ENCODE measurements at regions not wholly inside any gene's neighbourhood (a gene's known extent, or its start where the extent isn't known, plus 50 kb on each side); places are given as distances from the start of the nearest gene placed in this dataset.

DNA sequence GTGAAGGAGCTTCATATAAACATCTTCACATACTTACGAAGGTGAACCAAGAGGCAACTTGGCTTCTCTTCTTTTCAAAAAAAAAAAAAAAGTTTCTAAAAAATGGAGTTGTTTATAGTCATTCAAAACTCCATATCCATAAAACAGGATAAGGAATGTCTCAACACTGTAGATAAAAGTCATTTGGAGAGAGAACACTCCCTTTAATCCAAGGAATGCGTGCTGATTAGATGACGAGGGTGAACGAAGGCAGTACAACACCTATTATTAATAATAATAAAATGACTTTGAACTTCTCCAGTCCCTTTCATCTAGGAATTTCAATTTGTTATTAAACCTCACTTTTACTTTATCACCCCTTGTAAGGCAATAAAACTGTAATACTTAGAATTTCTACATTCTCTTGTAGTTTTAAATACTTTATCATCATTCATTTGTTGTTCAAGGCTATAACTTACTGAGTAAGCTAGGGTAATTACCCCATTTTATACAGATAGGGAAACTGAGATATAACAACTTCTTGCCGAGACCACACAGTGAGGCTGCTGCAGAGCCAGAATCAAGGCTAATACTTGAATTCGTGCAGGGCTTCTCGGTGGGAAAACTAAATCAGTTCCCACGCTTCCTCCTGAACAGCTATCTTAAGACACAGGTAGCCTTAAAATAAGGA lies 377.1 kb downstream of the EFNA5 start:
- DNase-seq (ENCODE audit: low read depth in 2 of 2): no peak

DNA sequence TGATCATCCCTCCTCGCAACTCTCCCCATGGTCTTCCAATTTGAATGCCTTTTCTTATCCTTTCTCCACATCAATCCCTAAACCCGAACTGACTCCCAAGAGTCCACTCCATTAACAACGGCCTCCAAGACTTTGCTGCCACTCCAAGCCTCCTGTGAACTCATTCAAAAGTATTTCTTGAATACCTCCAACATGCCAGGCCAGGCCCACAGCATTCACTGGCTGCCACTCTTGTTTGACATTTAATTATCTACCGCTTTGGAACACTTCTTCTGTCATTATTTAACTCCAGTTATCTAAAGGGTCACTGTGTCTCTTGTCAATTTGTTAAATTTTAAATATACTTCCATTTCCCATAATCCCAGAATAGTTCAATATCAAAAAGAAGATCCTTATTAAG lies 378.9 kb downstream of the EFNA5 start:
- no peak for DNase-seq (ENCODE audit: low read depth in 2 of 2)

DNA sequence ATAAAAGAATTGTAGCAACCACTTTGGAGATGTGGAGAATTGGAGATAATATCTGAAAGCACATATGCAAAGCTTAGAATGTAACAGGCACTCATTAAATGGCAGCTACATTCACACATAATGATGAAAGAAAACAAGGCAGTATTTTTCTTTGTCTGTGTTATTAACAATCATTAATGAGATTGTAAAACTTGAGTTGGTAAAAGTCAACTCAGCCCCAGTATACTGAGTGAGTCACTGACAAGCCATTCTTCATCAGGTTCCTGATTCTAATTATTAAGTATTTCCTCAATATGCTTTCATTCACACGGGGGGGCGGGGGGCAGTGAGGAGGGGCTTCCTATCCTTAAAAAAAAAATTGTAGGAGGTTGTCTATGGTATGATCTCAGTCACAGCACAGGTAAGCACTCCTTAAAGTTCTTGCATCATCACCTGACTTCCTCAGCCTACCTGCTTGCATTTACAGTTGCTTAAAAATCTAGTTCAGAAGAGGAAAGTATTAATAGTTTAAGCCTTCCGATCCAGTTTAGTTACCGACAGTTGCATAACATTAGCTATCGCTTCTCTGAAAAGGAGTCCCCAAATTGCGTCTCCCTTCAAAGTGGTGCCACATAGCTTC lies 379.8 kb downstream of the EFNA5 start:
- no peak for DNase-seq (ENCODE audit: low read depth in 2 of 2)

DNA sequence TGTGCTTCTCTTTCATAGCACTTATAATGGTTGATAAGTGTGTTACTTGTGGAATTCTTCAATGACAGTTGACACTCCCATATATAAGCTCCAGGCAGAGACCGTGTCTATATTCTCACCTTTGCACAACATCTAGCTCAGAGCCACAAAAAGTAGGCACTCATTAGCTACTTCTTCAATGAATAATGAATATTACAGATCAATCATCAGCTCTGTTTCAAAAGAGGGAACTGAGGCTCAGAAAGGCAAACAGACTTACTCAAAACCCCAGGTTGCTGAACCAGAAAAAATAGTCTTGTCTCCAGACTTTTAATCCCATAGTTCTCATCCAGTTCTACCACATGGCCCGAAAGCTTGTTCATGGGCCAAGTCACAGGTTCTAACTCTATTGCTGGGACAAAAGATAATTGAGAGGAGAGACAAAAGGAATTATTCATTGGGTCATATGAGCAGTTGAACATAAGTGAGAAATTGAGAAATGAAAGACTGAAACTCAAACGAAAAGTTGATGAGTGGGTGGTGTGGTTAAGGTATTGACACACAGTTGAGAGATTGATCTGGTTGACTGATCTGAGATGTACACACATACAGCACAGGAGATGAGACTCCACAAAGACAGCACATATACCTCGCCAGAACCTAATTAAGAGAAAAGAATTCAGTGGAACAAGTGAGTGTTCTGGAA lies 381.6 kb downstream of the EFNA5 start:
- DNase-seq (ENCODE audit: low read depth in 2 of 2): no peak

DNA sequence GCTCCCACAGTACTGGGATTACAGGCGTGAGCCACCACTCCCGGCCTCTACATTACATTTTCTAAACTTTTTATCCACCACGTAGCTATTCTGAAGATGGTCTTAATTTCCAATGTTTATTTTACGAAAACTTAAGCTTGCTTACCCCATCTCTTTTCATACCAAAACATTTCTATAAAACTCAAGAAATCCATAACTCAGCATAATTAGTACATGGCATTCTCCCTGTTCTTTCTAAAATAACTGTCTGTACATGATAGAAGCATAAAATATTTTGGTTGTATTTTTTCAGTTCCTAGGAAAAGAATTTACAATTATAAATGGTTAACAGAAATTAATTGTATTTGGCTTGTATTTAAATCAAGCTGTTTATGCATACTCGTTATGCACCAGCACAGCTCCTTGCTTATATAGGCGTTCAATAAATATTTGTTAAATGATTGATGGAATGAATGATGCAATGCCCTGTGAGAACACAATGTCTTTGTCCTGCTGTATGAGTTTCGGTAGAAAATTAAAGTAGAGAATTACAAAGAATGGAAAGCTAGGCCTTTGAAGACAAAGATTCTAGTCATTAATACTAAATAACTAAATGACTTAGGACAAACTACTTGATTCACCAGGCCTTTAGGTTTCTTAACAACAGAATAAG lies 384.2 kb downstream of the EFNA5 start:
- DNase-seq (ENCODE audit: low read depth in 2 of 2): no peak

DNA sequence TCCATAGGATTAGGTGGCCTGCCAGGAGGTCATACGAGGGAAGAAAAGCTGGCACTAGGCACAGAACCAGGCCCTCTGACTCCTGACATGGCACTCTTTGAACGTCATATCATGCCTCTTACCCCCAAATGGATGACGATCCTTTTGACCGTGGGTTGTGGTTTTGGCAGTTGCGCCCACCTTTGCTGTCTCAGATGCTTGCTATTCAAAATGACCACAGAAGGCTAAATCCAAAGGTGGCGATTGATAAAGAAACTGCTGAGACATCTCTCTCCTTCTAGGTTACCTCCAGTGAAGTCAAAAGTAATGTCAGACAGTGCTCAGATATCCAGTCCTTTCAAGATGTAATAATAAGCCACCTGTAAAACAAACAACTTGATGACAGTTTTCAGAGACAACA lies 385.0 kb downstream of the EFNA5 start:
- DNase-seq (ENCODE audit: low read depth in 2 of 2): no peak

DNA sequence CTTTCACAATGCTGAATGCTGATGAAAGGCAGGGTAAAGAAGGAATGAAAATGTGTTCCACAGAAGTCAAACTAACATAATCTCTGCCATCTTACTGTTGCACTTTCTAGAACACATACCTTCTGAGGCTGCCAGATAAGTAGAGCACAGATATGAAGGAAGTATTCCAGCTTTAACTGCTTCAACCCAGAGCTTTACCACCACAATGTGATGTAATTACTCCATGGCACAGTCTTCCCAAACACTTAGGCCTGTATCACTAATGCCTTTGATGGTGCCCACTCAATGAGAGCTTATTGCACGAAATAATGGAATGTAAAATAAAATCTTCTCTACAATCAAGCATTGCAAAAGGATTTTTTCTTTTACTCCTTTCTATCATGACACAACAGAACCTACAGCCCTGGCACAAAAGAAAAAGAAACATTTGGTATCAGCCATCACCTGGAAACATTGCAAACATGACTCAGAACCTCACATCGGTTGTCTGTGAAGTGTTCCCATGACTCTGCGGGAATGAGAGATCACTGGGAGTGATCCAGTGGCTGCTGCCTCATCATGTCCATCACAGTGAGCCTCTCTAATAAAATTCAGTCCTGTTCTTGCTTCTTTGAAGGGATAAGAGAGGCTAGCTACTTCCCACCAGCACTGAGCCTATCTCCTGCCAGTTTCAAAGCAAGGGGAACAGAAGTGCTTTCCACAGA lies 385.8 kb downstream of the EFNA5 start:
- DNase-seq (ENCODE audit: low read depth in 2 of 2): no peak

DNA sequence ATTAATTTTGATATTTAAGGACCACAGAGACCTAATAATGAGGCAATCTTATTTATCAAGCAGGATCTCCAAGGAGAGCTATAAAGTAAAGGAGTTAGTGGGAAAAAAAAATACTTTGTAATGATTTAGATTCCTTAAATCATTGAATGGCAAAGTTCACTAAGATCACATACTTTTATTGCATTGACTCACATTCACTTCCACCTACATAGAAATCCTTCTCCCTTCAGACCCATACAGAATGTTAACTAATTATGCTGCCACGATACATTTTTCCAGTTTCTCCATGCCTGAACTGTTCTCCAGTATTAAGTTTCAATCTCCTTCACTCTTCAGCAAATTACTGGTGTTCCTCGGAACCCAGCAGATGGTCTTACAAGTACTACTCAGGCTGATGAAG lies 388.7 kb downstream of the EFNA5 start:
- DNase-seq (ENCODE audit: low read depth in 2 of 2): no peak

DNA sequence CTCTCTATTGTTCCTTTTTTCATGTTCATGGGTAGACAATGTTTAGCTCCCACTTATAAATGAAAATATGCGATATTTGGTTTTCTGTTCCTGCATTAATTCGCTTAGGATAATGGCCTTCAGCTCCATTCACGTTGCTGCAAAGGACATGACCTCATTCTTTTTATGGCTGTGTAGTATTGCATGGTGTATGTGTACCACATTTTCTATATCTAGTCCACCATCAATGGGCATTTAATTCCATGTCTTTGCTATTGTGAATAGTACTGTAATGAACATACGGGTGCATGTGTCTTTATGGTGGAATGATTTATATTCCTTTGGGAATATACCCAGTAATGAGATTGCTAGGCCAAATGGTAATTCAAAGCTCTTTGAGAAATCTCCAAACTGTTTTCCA lies 392.0 kb downstream of the EFNA5 start:
- no peak for DNase-seq (ENCODE audit: low read depth in 2 of 2)

DNA sequence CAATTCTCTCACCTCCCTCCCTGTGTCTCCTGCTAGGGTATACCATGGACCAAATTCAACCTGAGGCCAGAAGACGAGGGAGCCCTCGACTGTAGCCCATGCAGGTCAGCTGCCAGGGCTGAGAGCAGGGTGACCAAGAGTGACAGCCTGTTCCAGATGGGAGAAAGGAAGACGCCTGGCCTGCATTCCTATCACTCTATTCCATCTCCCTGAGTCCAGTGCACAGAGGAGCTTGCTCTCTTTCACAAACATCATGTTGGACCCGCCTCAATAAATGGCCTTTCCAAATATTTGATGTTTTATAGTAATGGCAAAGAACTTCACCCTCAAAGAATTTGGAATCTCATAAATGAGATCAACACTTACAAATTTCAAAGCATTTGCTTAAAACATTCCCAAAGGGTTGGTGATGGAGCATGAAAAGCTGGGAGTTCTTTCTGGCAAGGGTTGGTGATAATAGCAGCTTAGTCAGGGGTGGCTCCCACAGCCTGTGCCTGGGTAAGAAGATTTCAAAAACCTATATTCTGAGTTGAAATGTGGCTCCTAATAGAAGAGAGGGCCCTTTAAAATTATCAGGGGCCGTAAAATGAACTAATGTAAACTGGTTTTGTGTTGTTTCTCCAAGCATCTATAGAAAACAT lies 393.1 kb downstream of the EFNA5 start:
- DNase-seq (ENCODE audit: low read depth in 2 of 2): no peak

DNA sequence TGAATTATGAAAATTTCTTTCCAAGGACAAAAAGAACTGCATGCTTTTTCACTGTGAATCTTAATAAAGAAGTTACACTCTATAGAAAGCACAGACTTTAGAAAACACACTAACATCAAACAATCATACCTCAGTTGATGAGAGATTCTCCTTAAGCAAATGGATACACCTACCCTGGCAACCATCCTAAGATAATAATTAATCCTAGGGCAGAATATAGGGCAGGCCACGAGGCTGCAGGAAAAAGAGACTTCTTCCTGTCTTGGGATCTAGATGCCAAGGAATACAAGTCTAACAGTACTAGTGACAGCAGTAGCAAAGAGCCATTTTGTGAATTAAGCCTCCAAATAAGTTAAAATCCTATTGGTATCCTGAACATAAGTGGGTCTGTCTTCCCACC lies 395.4 kb downstream of the EFNA5 start:
- DNase-seq (ENCODE audit: low read depth in 2 of 2): no peak

DNA sequence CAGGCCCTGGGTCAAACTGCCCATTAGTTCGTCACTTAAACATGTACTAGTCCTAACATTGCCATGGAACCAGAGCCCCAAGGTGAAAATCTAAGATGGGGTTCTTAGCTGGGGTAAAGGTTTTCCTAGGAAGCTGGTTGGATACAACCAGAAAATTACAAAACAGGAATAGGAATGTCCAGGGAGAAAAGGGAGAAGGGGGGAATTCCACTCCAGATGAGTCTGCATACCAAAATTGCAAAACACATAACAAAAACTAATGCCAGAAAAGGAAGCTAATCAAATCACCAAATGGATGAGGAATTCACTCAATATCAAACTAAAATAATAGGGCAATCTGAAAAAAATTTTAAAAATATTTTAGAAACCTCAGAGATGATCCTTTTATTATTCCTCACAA lies 396.2 kb downstream of the EFNA5 start:
- no peak for DNase-seq (ENCODE audit: low read depth in 2 of 2)

DNA sequence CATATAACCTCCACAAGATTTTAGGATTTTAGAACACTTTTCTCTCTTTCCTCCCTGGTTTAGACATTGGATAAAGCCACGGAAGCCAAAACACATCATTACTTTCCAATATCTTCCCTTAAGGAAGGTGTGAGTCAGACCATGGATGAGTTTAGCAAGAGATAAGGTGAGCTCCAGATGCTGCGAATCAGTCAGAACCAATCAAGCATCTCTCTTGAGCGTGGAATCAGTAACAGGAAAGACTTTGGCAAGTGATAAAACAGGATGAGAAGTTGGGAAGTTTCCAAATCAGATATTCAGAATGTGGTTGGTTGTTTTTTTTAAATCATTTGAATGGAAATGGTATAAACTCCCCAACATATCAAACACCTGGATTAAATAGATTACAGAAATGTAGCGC lies 397.8 kb downstream of the EFNA5 start:
- DNase-seq (ENCODE audit: low read depth in 2 of 2): no peak

DNA sequence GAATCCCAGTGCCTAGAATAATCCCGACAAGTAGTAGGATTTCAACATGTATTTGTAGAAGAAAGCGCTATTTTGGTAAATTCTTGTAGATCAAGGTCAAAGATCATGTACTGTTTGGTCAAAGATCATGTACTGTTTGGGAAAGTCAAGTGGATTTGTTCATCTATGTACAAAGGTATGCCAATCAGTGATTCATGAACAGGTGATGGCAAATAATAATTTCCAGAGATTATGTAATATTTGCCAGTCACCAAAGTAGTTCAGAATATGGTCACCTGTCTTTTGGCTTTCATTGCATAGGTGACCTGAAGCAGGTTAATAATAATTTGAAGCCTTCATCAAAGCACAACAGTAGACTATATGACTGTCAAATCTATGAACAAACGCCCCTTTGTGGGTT lies 398.2 kb downstream of the EFNA5 start:
- DNase-seq (ENCODE audit: low read depth in 2 of 2): no peak

DNA sequence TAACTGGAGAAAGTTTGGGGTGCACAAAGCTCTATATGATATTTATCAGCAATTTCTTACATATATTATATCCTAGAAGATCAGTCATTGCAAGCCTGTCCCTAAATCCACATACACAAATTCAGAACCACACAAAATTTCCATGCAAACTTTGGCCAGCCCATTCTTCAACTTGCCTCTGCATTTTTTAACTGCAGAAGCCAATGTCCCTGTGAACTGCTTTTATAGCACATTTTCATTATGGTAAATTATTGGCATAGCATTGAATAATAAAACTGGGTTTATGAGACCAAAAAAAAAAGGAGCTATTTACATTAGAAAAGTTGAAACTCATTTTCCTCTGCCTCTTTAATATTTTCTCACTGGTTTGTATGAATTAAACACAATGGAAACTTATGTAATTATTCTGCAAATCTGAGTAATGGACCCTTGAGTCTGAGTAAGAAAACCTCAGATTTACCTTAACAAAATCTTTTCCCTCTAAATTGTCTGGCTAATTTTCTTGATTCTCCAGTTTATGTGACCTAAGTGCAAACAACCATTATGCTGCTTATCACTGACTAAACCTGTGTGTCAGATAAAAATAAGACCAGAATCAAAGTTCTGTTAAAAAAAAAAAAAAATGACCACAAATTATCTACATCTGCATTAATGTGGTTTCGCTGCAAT lies 398.9 kb downstream of the EFNA5 start:
- DNase-seq (ENCODE audit: low read depth in 2 of 2): no peak

DNA sequence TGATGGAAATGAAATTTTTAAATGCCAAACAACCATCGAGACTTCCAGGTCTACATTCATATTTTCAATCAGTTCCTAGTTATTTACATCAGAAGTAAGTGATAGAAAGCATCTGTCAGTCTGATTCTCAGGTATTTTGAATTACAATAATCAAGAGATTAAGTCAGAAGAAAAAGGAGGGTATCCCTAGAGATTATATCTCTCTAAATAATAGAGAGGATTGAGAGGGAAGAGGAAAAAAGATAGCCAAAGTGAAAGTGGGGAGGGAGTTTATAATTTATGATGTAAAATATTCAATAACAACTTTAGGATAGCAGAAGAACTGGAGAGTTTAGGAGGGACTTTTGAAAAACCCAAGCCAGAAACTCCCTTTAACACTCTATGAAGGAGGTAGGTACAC lies 400.2 kb downstream of the EFNA5 start:
- no peak for DNase-seq (ENCODE audit: low read depth in 2 of 2)

DNA sequence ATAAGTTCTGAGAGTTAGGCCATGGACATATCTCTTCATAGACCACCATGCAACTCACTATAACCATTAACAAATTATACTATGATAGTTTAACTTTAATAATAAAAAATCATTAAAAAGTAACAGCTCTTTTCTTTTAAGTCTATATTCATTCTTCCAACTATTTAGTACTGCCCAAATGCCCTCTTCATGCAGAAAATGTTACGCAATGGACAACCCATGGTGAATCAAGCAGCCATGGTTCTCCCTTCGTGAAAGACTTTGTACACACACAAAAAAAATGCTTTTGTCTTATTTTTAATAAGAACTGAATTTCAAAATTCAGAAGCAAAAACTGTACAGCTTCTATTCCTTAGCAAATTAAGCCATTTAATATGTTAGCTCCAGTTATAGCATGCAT lies 401.1 kb downstream of the EFNA5 start:
- DNase-seq (ENCODE audit: low read depth in 2 of 2): no peak

DNA sequence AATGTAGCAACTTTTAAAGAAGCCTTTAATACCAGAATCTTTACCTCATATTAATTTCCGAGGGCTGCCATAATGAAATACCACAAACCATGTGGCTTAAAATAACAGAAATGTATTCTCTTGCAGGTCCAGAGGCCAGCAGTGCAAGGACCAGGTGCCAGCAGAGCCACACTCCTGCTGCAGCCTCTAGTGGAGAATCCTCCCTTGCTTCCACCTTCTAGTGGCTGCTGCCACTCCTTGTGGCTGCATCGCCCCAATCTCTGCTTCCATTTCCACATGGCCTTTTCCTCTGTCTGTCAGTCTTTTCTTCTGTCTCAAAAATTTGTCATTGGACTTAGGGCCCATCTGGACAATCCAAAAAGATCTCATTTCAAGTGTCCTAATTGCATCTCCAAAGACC lies 401.5 kb downstream of the EFNA5 start:
- no peak for DNase-seq (ENCODE audit: low read depth in 2 of 2)

DNA sequence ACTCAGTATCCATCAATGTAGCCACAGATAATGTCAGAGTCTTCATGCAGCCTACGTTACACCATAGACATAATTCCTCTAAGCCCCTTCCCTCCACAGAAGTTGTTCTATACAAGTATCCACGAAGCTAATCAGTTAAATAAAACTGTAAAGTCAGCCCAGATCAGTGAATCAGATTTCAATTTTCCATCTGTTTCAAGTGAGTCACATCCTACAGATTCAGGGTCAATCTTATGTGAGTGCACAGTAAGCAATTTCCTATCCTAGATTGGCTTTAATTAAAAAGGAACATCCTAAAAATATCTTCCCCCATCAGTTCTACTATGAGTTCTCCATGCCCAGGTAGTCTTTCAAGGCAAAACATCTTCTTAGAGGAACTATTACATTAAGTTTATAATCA lies 402.5 kb downstream of the EFNA5 start:
- no peak for DNase-seq (ENCODE audit: low read depth in 2 of 2)

DNA sequence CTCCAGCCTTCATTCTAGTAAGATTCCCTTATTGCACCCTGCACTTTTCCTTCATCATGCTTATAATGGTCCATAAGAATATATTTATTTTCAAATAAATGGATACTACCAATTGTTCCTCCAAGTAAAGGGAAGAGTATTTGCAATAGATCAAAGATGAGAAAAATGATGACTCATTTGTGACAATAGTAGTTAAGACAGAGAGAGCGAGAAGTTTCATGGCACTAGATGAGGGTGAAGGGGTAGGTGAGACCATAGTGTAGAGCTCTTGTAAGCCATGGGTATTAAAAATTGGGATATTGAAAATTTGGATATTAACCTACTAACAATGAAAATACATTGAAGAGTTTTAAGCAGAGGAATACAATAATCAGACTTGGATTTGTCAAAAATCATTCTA lies 404.6 kb downstream of the EFNA5 start:
- no peak for DNase-seq (ENCODE audit: low read depth in 2 of 2)

DNA sequence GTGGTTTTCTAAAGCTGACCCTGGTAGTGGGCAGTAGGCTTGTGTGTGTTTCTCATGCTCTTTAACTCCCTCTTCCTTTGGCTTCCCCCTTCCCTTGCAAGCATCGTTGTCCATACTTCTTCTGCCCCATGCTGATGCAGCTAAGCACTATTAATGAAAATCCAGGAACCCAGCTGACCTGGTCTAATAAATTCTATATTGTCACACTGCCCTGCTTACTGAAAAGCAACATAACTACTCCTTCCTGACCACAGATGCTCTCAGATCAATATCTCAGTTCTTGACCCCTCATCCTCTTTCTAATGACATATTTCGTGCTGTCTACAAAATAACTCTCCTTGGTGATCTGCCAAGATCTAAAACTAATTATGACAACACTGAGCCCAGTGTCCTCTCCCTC lies 405.5 kb downstream of the EFNA5 start:
- DNase-seq (ENCODE audit: low read depth in 2 of 2): no peak

Data from fibroblast of skin of left biceps (primary cell).